K562 (cell line): ENCODE measurements at regions not wholly inside any gene's neighbourhood (a gene's known extent, or its start where the extent isn't known, plus 50 kb on each side); places are given as distances from the start of the nearest gene placed in this dataset.

Experiments used
- ATAC-seq: fragments of 200-7000 bp; cut with Tn5 transposase; 3 replicates; pipeline ENCODE4 v1.9.1; 2020; ENCODE audit warnings: moderate library complexity
- BruUV-seq: library from RNA; stranded (reverse); fragments of 400-500 nt; replicated peaks from 2 replicates; lab custom pipeline; 2021; lab: Mats Ljungman, UMichigan
- CTCF ChIA-PET: fragments of 300-600 bp; formaldehyde crosslinking; extraction: SDS; loops from one replicate; lab custom pipeline; 2021; ENCODE audit warnings: low intra/inter-chr PET ratio; lab: Yijun Ruan, JAX
- POLR2A ChIA-PET: fragments of 300-600, 350-650 bp; sonication (Branson Sonifier 250); formaldehyde crosslinking; extraction: SDS; loops from one replicate; lab custom pipeline; 2021; ENCODE audit warnings: antibody characterized with exemption, inconsistent platforms; lab: Yijun Ruan, JAX
- DNase-seq, 4 experiments: peaks; one replicate each; pipeline versions ENCODE4 v3.0.0 to v3.0.0-alpha.2; 2011 to 2018; ENCODE audit warnings: low spot score in 3 of 4, mixed read lengths in 3 of 4; ENCODE audit errors: extremely low read depth in 1 of 4
- FAIRE-seq: peaks from 2 replicates; lab custom pipeline; 2011; peaks lifted over from hg19 to GRCh38; lab: Jason Lieb, UNC
- H2AFZ ChIP-seq: 2 replicates; pipeline ENCODE4 v1.6.0; 2011; ENCODE audit warnings: low read depth, low read length, control low read depth, inconsistent platforms
- H3K27ac ChIP-seq: fragments of 200-600 bp; 3 replicates; pipeline ENCODE4 v1.8.0; 2011; ENCODE audit warnings: low read depth, mild to moderate bottlenecking, control low read depth, inconsistent platforms, low read length, moderate library complexity, mixed read lengths; ENCODE audit errors: extremely low read depth
- H3K27me3 ChIP-seq, 2 experiments: fragments of 300-600 bp in 1 of 2; 2 replicates in 1 of 2; 3 replicates in 1 of 2; pipeline versions ENCODE4 v1.6.0 to v1.8.0; 2011; ENCODE audit warnings: inconsistent platforms in 2 of 2, low read length in 2 of 2, mild to moderate bottlenecking in 1 of 2, mixed read lengths in 1 of 2, moderate library complexity in 1 of 2; ENCODE audit not compliant: control insufficient read depth in 2 of 2, insufficient read depth in 2 of 2
- H3K36me3 ChIP-seq: fragments of 300-600 bp; 3 replicates; pipeline ENCODE4 v1.8.0; 2011; ENCODE audit warnings: mild to moderate bottlenecking, low read length, inconsistent platforms; ENCODE audit not compliant: control insufficient read depth, insufficient read depth
- H3K4me1 ChIP-seq, 2 experiments: fragments of 200-600 bp in 1 of 2; replicated peaks in 1 of 2; 2 replicates in 1 of 2; 3 replicates in 1 of 2; pipeline versions ENCODE4 v1.5.1 to v1.8.0; 2011; ENCODE audit warnings: inconsistent platforms in 2 of 2, low read length in 2 of 2, mild to moderate bottlenecking in 1 of 2, mixed read lengths in 1 of 2, moderate library complexity in 1 of 2; ENCODE audit not compliant: control insufficient read depth in 2 of 2, insufficient read depth in 2 of 2
- H3K4me2 ChIP-seq: 2 replicates; pipeline ENCODE4 v1.6.1; 2011; ENCODE audit warnings: low read length, control low read depth, inconsistent platforms, mixed read lengths; ENCODE audit not compliant: insufficient read depth
- H3K4me3 ChIP-seq: fragments of 200-600 bp; sonication (generic), shearing (Covaris generic); 2 replicates; pipeline ENCODE4 v1.5.1; 2016; ENCODE audit warnings: control low read depth, inconsistent platforms
- H3K79me2 ChIP-seq: fragments of 200-600 bp; 3 replicates; pipeline ENCODE4 v1.8.0; 2011; ENCODE audit warnings: low read length, inconsistent platforms; ENCODE audit not compliant: control insufficient read depth, insufficient read depth
- H3K9ac ChIP-seq, 2 experiments: 2 replicates each; pipeline versions ENCODE4 v1.6.0 to v1.6.1; 2011; ENCODE audit warnings: low read depth in 2 of 2, low read length in 2 of 2, control low read depth in 1 of 2, inconsistent platforms in 1 of 2, mild to moderate bottlenecking in 1 of 2, mixed read lengths in 1 of 2; ENCODE audit not compliant: insufficient read depth in 1 of 2
- H3K9me1 ChIP-seq: one replicate; pipeline ENCODE4 v1.6.0; 2011; ENCODE audit warnings: inconsistent platforms, mild to moderate bottlenecking, low read length, moderate library complexity; ENCODE audit not compliant: control insufficient read depth, insufficient read depth
- H3K9me3 ChIP-seq: replicated peaks from 2 replicates; pipeline ENCODE4 v1.5.1; 2011; ENCODE audit warnings: low read depth, low read length, inconsistent platforms; ENCODE audit not compliant: control insufficient read depth, insufficient read depth
- H4K20me1 ChIP-seq: replicated peaks from 2 replicates; pipeline ENCODE4 v1.6.1; 2011; ENCODE audit warnings: low read length, inconsistent platforms, mixed read lengths; ENCODE audit not compliant: control insufficient read depth, insufficient read depth
- ARHGAP35 ChIP-seq: fragments of 450-650 bp; IDR thresholded peaks from 2 replicates; pipeline ENCODE4 v1.6.1; 2018; ENCODE audit not compliant: partially characterized antibody
- ETS1 ChIP-seq: conservative IDR thresholded peaks from 2 replicates; pipeline ENCODE4 v1.6.1; 2011; ENCODE audit warnings: low read depth, mild to moderate bottlenecking, low read length; ENCODE audit not compliant: control insufficient read depth
- ETV5 ChIP-seq: sonication (generic); formaldehyde crosslinking; IDR thresholded peaks from 2 replicates; pipeline ENCODE4 v1.4.0; 2020; ENCODE audit warnings: low read depth, mild to moderate bottlenecking, missing genetic modification reagents
- HINFP ChIP-seq: fragments of 450-650 bp; conservative IDR thresholded peaks from 2 replicates; pipeline ENCODE4 v1.6.1; 2016; ENCODE audit warnings: missing genetic modification characterization, low read depth, mild to moderate bottlenecking, control low read depth, missing compliant biosample characterization
- ILF3 ChIP-seq: fragments of 450-650 bp; IDR thresholded peaks from 2 replicates; pipeline ENCODE4 v1.6.1; 2018; ENCODE audit warnings: antibody characterized with exemption, mild to moderate bottlenecking, moderate library complexity, borderline replicate concordance
- MBD2 ChIP-seq: sonication (generic); IDR thresholded peaks from 2 replicates; pipeline ENCODE4 v1.6.1; 2016; ENCODE audit warnings: low read depth, borderline replicate concordance
- RAD21 ChIP-seq, 2 experiments: fragments of 250-450 bp in 1 of 2; fragments of 450-650 bp in 1 of 2; sonication (Bioruptor Pico) in 1 of 2; formaldehyde crosslinking in 1 of 2; IDR thresholded peaks in 1 of 2; conservative IDR thresholded peaks in 1 of 2; 2 replicates each; pipeline versions ENCODE4 v1.4.0 to v1.8.0; 2020 to 2022; ENCODE audit warnings: mild to moderate bottlenecking in 2 of 2, moderate library complexity in 1 of 2
- SMARCA4 ChIP-seq: fragments of 450-650 bp; IDR thresholded peaks from 2 replicates; pipeline ENCODE4 v1.6.1; 2016
- ZBTB5 ChIP-seq: fragments of 450-650 bp; IDR thresholded peaks from 2 replicates; pipeline ENCODE4 v1.6.1; 2017; ENCODE audit warnings: antibody characterized with exemption
- ZKSCAN8 ChIP-seq: fragments of 200-800 bp; sonication (Bioruptor generic); IDR thresholded peaks from 2 replicates; pipeline ENCODE4 v1.6.1; 2016; ENCODE audit warnings: missing genetic modification characterization, missing compliant biosample characterization
- WGBS: fragments of 100-300 bp; shearing (Covaris generic); methylation state at CpG from one replicate; pipeline ENCODE4 v1.1.6; 2016; ENCODE audit warnings: low coverage, mixed read lengths; ENCODE audit not compliant: insufficient coverage; ENCODE audit errors: missing lambda C conversion rate; 5-methylcytosine and 5-hydroxymethylcytosine counted together
- in situ Hi-C: fragments of 300-500 bp; cut with MboI; formaldehyde crosslinking; loops from 4 replicates; pipeline ENCODE4 v1.15.0; 2018; ENCODE audit warnings: inconsistent platforms, mixed read lengths
- intact Hi-C: fragments of 100-400 bp; cut with micrococcal nuclease; formaldehyde crosslinking; loops from 2 replicates; pipeline ENCODE4 v1.14.2; 2022

GRCh38 chr4:188296331-188296730 is 157.1 kb downstream of the TRIML1 start:
- no peak for FAIRE-seq
- H3K9me3 ChIP-seq, result no peaks in the 10 kb centered on the region
- no peaks in the 10 kb centered on the region for H3K9me1 ChIP-seq
- POLR2A ChIA-PET, result no interaction called here
- H3K4me3 ChIP-seq, result no peak overlapping the region
- intact Hi-C loops (no loop called here), in situ Hi-C loops (no loop called here)
- no TSS peak for BruUV-seq
- no peak overlapping the region for H2AFZ ChIP-seq
- CTCF ChIA-PET, result interaction anchor here (0.7 kb wide), 1 partner anchor 363 kb away, joined by 3 read pairs; no protein-coding TSS in a partner anchor
- no peak for ATAC-seq
- 0% methylated on average over 1 of the region's 1 CpG for WGBS
- H3K27me3 ChIP-seq, result no peaks in the 10 kb centered on the region
- no peak overlapping the region for H3K4me2 ChIP-seq
- no peak for DNase-seq
- no peaks in the 10 kb centered on the region; the same call in 1 of the 2 replicates for H4K20me1 ChIP-seq
- no peaks in the 10 kb centered on the region for H3K36me3 ChIP-seq
- no peak overlapping the region for H3K27ac ChIP-seq
- H3K4me1 ChIP-seq, result no peaks in the 10 kb centered on the region
- no peak overlapping the region for H3K9ac ChIP-seq
- H3K79me2 ChIP-seq, result no peaks in the 10 kb centered on the region
- TF ChIP-seq ETV5 (CRISPR knock-in tag), result no peak
- no peak for TF ChIP-seq ETS1
- TF ChIP-seq RAD21 (CRISPR knock-in tag; conservative IDR thresholded peaks at IDR 0.05 in 1 of 2, IDR thresholded peaks at IDR 0.05 in 1 of 2), result no peak
- TF ChIP-seq MBD2, result no peak
- no peak for TF ChIP-seq SMARCA4
- TF ChIP-seq ILF3, result no peak
- no peak for TF ChIP-seq ARHGAP35
- TF ChIP-seq ZBTB5, result no peak
- no peak for TF ChIP-seq ZKSCAN8 (CRISPR knock-in tag)
- TF ChIP-seq HINFP (tag), result no peak
